C4-2B (cell line): ENCODE measurements at regions not wholly inside any gene's neighbourhood (a gene's known extent, or its start where the extent isn't known, plus 50 kb on each side); places are given as distances from the start of the nearest gene placed in this dataset.

Experiments
- ZFX ChIP-seq: fragments of 450-650 bp; IDR thresholded peaks from 2 replicates; pipeline ENCODE4 v1.6.1; 2017
- TF ChIP-seq, protein P1 (sequence below): fragments of 450-650 bp; conservative IDR thresholded peaks from 2 replicates; pipeline ENCODE4 v1.5.1; 2017; ENCODE audit warnings: mild to moderate bottlenecking

DNA sequence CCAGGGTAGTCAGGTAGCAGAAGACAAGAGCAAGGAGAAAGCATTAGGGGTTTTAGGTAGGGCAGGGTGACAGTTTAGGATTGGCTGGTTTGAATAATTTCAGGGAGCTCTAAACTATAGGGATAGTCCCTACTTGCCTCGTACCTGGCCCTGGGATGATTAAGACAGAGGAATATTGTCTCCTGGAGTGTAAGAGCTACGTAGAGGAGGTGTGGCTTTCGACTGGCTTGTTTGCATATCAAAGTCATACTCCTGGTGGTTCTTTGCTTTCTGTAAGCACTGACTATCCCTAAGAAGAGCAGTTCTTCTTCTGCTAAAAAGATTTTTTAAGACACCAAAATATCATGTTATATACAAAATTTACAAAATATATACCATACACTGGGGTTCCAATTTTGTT, 1867.4 kb downstream of the SUCLG1 start:
- TF ChIP-seq, protein P1, sequence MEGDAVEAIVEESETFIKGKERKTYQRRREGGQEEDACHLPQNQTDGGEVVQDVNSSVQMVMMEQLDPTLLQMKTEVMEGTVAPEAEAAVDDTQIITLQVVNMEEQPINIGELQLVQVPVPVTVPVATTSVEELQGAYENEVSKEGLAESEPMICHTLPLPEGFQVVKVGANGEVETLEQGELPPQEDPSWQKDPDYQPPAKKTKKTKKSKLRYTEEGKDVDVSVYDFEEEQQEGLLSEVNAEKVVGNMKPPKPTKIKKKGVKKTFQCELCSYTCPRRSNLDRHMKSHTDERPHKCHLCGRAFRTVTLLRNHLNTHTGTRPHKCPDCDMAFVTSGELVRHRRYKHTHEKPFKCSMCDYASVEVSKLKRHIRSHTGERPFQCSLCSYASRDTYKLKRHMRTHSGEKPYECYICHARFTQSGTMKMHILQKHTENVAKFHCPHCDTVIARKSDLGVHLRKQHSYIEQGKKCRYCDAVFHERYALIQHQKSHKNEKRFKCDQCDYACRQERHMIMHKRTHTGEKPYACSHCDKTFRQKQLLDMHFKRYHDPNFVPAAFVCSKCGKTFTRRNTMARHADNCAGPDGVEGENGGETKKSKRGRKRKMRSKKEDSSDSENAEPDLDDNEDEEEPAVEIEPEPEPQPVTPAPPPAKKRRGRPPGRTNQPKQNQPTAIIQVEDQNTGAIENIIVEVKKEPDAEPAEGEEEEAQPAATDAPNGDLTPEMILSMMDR = no peak
- no peak for TF ChIP-seq ZFX
